AG09319 (cell line): ENCODE measurements at regions not wholly inside any gene's neighbourhood (a gene's known extent, or its start where the extent isn't known, plus 50 kb on each side); places are given as distances from the start of the nearest gene placed in this dataset.
"Not testable (repeated sequence)": the region's sequence is repeated elsewhere in the genome, so short reads cannot be mapped to it uniquely, and the experiment has no call there.

Source experiments
- DNase-seq: peaks from one replicate; pipeline ENCODE4 v3.0.0-alpha.2; 2010; ENCODE audit warnings: low read depth; ENCODE audit errors: extremely low read depth
- CTCF ChIP-seq: IDR thresholded peaks from 2 replicates; pipeline ENCODE4 v1.5.1; 2011; ENCODE audit warnings: low read depth, mild to moderate bottlenecking, inconsistent platforms, low read length, moderate library complexity

- no peak for DNase-seq
- TF ChIP-seq CTCF, result no peak
Measured at GRCh38 chr7:81248420-81248819, 329.6 kb upstream of the SEMA3C start.

- not testable (repeated sequence) for DNase-seq
Measured at GRCh38 chr7:81247364-81247763, 328.5 kb upstream of the SEMA3C start.

- no peak for DNase-seq
- no peak for TF ChIP-seq CTCF
Measured at GRCh38 chr7:81245353-81245752, 326.5 kb upstream of the SEMA3C start.

GRCh38 chr7:81244224-81244623 is 325.4 kb upstream of the SEMA3C start:
- no peak for DNase-seq
- no peak for TF ChIP-seq CTCF

- no peak for TF ChIP-seq CTCF
- no peak for DNase-seq
Measured at GRCh38 chr7:81236560-81236959, 317.7 kb upstream of the SEMA3C start.

GRCh38 chr7:81235997-81236396 is 317.1 kb upstream of the SEMA3C start:
- no peak for TF ChIP-seq CTCF
- DNase-seq, result no peak

- DNase-seq, result no peak
Measured at GRCh38 chr7:81234896-81235295, 316.0 kb upstream of the SEMA3C start.

More at GRCh38 chr7:81234896-81235295, 316.0 kb upstream of the SEMA3C start:
- TF ChIP-seq CTCF, result no peak
